Heart left ventricle (tissue), 16 donors: ENCODE measurements at regions not wholly inside any gene's neighbourhood (a gene's known extent, or its start where the extent isn't known, plus 50 kb on each side); places are given as distances from the start of the nearest gene placed in this dataset.
"Not testable (repeated sequence)": the region's sequence is repeated elsewhere in the genome, so short reads cannot be mapped to it uniquely, and the experiment has no call there.

Source experiments
- ATAC-seq, 4 donors: fragments of 200-7000 bp; cut with Tn5 transposase; one replicate each; pipeline ENCODE4 v1.9.1; 2020 to 2022; ENCODE audit warnings: moderate library complexity in 4 of 4, mild to moderate bottlenecking in 3 of 4, moderate number of reproducible peaks in 1 of 4
- DNase-seq, 5 donors: peaks; one replicate each; pipeline ENCODE4 v3.0.0-alpha.2; 2020
- H3K27ac ChIP-seq, 12 donors: fragments of 200-600 bp; sonication (generic) in 4 of 12; one replicate each; pipeline versions ENCODE4 v1.5.0 to v1.8.0; 2016 to 2022; ENCODE audit warnings: mild to moderate bottlenecking in 2 of 12
- H3K27me3 ChIP-seq, 9 donors: fragments of 200-600 bp; sonication (generic) in 2 of 9; one replicate each; pipeline versions ENCODE4 v1.5.1 to v1.8.0; 2016 to 2022; ENCODE audit warnings: mild to moderate bottlenecking in 3 of 9
- H3K36me3 ChIP-seq, 9 donors: fragments of 200-600 bp; sonication (generic) in 2 of 9; one replicate each; pipeline versions ENCODE4 v1.5.0 to v1.8.0; 2018 to 2022; ENCODE audit warnings: mild to moderate bottlenecking in 2 of 9
- H3K4me1 ChIP-seq, 12 donors: fragments of 200-600 bp; sonication (generic) in 4 of 12; one replicate each; pipeline versions ENCODE4 v1.5.0 to v1.8.0; 2016 to 2022; ENCODE audit warnings: mild to moderate bottlenecking in 3 of 12
- H3K4me3 ChIP-seq, 12 donors: fragments of 200-600 bp; sonication (generic) in 4 of 12; one replicate each; pipeline versions ENCODE4 v1.5.0 to v1.8.0; 2017 to 2022; ENCODE audit warnings: mild to moderate bottlenecking in 9 of 12, moderate library complexity in 4 of 12
- H3K9me3 ChIP-seq, 12 donors: fragments of 200-600 bp; sonication (generic) in 4 of 12; one replicate each; pipeline versions ENCODE4 v1.5.0 to v1.8.0; 2016 to 2022; ENCODE audit warnings: mild to moderate bottlenecking in 1 of 12
- POLR2A ChIP-seq, 2 donors: fragments of 450-650 bp; IDR thresholded peaks; one replicate each; pipeline ENCODE4 v1.6.1; 2017; ENCODE audit warnings: antibody characterized with exemption in 2 of 2, mild to moderate bottlenecking in 2 of 2, moderate library complexity in 2 of 2
- WGBS, 4 donors: extraction: QIAGEN DNeasy Blood & Tissue Kit in 2 of 4; methylation state at CpG; one replicate each; pipeline versions ENCODE4 v1.1.5 to v1.1.7; 2013 to 2018; 5-methylcytosine and 5-hydroxymethylcytosine counted together
- intact Hi-C, 10 donors: fragments of 100-400 bp; cut with DNase I; formaldehyde crosslinking; loops; one replicate each; pipeline versions ENCODE4 v1.11.1 to v1.14.2; 2022
- TF ChIP-seq, protein P1 (sequence below), 12 donors: fragments of 200-600 bp; sonication (generic) in 4 of 12; IDR thresholded peaks; one replicate each; pipeline versions ENCODE4 v1.5.0 to v1.8.0; 2018 to 2022; ENCODE audit warnings: antibody characterized with exemption in 12 of 12, mild to moderate bottlenecking in 5 of 12
- donor health status: ischemic (EF 13 %, LVEDD 7.1; RV severe dilation, severe dysfunction).
- donor health status: healthy with polysubstance abuse.
- donor health status: DM: no; HTN: yes; CAD: no.
- donor health status: DM: no; HTN: no; CAD: no.
- donor health status: ischemic (EF 25% LVEDD 6.9; RV normal size, moderate dysfunction).
- donor health status: ischemic (EF 25% LVEDD 5.7; RV mildly dilated, moderate dysfunction).
- donor health status: healthy.
- donor health status: DM: yes; HTN: yes; CAD: no.
- donor health status: ischemic (EF 35%, LVEDD 5.7; RV mildly dilated, moderate dysfunction).
- donor health status: nonischemic (EF 11% LVEDD 7.7; RV severe dilation, severe dysfunction).
- donor health status: DM: yes; HTN: yes; CAD: no.
- donor health status: PGD.
- donor health status: ischemic (EF 29% LVEDD 5.4; RV normal size, mild dysfunction).
- donor health status: nonischemic (EF 23%, LVEDD 6.1; RV moderate dilation, normal function).

DNA sequence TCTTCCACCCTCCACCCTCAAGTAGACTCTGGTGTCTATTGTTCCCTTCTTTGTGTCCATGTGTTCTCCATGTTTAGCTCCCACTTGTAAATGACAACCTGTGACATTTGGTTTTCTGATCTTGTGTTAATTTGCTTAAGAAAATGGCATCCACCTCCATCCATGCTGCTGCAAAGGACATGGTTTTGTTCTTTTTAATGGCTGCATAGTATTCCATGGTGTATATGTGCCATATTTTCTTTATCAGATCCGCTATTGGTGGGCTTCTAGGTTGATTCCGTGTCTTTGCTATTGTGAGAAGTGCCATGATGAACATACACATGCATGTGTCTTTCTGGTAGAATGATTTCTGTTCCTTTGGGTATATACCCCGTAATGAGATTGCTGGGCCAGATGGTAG, 163.4 kb upstream of the ITGA1 start:
- Histone ChIP-seq H3K4me1 (no peaks in the 10 kb centered on the region), H3K9me3 (peaks cover 0 to 9% (median 0%) of the 10 kb centered on the region in 12 donors), H3K27me3 (no peaks in the 10 kb centered on the region), H3K36me3 (no peaks in the 10 kb centered on the region), H3K27ac (no peak overlapping the region), H3K4me3 (no peak overlapping the region)
- intact Hi-C loops = no loop called here
- DNase-seq = no peak
- ATAC-seq = no peak
- TF ChIP-seq, protein P1, sequence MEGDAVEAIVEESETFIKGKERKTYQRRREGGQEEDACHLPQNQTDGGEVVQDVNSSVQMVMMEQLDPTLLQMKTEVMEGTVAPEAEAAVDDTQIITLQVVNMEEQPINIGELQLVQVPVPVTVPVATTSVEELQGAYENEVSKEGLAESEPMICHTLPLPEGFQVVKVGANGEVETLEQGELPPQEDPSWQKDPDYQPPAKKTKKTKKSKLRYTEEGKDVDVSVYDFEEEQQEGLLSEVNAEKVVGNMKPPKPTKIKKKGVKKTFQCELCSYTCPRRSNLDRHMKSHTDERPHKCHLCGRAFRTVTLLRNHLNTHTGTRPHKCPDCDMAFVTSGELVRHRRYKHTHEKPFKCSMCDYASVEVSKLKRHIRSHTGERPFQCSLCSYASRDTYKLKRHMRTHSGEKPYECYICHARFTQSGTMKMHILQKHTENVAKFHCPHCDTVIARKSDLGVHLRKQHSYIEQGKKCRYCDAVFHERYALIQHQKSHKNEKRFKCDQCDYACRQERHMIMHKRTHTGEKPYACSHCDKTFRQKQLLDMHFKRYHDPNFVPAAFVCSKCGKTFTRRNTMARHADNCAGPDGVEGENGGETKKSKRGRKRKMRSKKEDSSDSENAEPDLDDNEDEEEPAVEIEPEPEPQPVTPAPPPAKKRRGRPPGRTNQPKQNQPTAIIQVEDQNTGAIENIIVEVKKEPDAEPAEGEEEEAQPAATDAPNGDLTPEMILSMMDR (IDR thresholded peaks at IDR 0.05) = no peak
- no peak for TF ChIP-seq POLR2A (IDR thresholded peaks at IDR 0.05)
- WGBS, 4 donors = 86 to 92% (median 90%) methylated on average over 3 of the region's 3 CpGs

DNA sequence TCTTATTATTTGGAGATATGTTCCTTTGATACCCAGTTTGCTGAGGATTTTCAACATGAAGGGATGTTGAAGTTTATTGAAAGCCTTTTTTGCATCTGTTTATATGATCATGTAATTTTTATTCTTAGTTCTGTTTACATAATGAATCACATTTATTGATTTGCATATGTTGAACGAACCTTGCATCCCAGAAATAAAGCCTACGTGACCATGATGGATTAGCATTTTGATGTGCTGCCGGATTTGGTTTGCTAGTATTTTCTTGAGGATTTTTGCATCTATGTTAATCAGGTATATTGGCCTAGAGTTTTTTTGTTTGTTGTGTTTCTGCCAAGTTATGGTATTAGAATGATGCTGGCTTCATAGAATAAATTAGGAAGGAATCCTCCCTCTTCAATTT, 161.4 kb upstream of the ITGA1 start:
- no peak for TF ChIP-seq POLR2A (IDR thresholded peaks at IDR 0.05)
- TF ChIP-seq, protein P1 (IDR thresholded peaks at IDR 0.05) = no peak
- WGBS, 4 donors = 87 to 93% (median 90%) methylated on average over 3 of the region's 3 CpGs
- H3K4me1 ChIP-seq = no peaks in the 10 kb centered on the region
- intact Hi-C loops = no loop called here
- no peak overlapping the region for H3K27ac ChIP-seq
- no peak overlapping the region for H3K4me3 ChIP-seq
- peaks cover 0 to 9% (median 0%) of the 10 kb centered on the region in 12 donors for H3K9me3 ChIP-seq
- ATAC-seq (no peak), DNase-seq (no peak)
- H3K36me3 ChIP-seq = no peaks in the 10 kb centered on the region
- peaks cover 0 to 4% (median 0%) of the 10 kb centered on the region in 9 donors for H3K27me3 ChIP-seq

GRCh38 chr5:52627740-52628139, 160.0 kb upstream of the ITGA1 start:
- no peaks in the 10 kb centered on the region for H3K4me1 ChIP-seq
- no peak for TF ChIP-seq POLR2A (IDR thresholded peaks at IDR 0.05)
- TF ChIP-seq, protein P1 (IDR thresholded peaks at IDR 0.05) = no peak
- no peak overlapping the region for H3K4me3 ChIP-seq
- intact Hi-C loops = no loop called here
- ATAC-seq (no peak), DNase-seq (no peak)
- WGBS, 4 donors = 39 to 57% (median 47%) methylated on average over 1 of the region's 1 CpG
- H3K27ac ChIP-seq = no peak overlapping the region
- H3K36me3 ChIP-seq = no peaks in the 10 kb centered on the region
- H3K9me3 ChIP-seq = peaks cover 0 to 9% (median 0%) of the 10 kb centered on the region in 12 donors
- peaks cover 0 to 4% (median 0%) of the 10 kb centered on the region in 9 donors for H3K27me3 ChIP-seq

DNA sequence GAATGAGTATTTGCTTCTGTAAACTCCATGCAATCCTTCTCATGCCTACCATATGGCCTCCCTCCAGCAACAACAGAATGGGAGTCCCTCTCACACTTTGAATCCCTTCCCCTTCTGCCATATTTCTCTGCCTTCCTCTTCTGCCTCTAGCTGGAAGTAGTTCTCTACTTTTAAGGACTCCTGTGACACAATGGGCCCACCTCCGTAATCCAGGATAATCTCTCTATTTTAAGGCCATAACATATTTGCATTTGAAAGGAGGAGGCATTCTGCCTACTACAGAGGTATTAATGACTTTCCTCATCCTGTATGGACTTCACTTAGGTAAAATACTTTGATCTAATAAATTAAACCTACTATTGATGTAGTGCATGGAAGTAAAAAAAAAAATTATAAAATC, 155.4 kb upstream of the ITGA1 start:
- no peak for DNase-seq
- Histone ChIP-seq H3K27me3 (peaks cover 0 to 10% (median 0%) of the 10 kb centered on the region in 9 donors), H3K27ac (no peak overlapping the region), H3K4me3 (no peak overlapping the region), H3K36me3 (no peaks in the 10 kb centered on the region), H3K9me3 (no peaks in the 10 kb centered on the region), H3K4me1 (no peaks in the 10 kb centered on the region)
- no peak for TF ChIP-seq POLR2A (IDR thresholded peaks at IDR 0.05)
- TF ChIP-seq, protein P1 (IDR thresholded peaks at IDR 0.05) = no peak
- 82 to 93% (median 89%) methylated on average over 1 of the region's 1 CpG for WGBS, 4 donors
- intact Hi-C loops = no loop called here
- ATAC-seq = no peak

DNA sequence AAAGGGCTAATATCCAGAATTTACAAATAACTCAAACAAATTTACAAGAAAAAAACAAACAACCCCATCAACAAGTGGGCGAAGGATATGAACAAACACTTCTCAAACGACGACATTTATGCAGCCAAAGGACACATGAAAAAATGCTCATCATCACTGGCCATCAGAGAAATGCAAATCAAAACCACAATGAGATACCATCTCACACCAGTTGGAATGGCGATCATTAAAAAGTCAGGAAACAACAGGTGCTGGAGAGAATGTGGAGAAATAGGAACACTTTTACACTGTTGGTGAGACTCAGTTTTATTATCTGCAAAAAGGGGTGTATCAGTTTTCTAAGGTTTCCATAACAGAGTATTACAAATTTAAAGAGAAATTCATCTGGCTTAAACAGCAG, 153.5 kb upstream of the ITGA1 start:
- intact Hi-C loops, H3K9me3 ChIP-seq, H3K4me1 ChIP-seq, H3K4me3 ChIP-seq, ATAC-seq, H3K36me3 ChIP-seq, H3K27ac ChIP-seq, DNase-seq, H3K27me3 ChIP-seq: not testable (repeated sequence)
- 91 to 93% (median 91%) methylated on average over 4 of the region's 4 CpGs for WGBS, 4 donors
